ENCODE measurements at regions not wholly inside any gene's neighbourhood (a gene's known extent, or its start where the extent isn't known, plus 50 kb on each side); places are given as distances from the start of the nearest gene placed in this dataset.
"Not testable (repeated sequence)": the region's sequence is repeated elsewhere in the genome, so short reads cannot be mapped to it uniquely, and the experiment has no call there.

DNA sequence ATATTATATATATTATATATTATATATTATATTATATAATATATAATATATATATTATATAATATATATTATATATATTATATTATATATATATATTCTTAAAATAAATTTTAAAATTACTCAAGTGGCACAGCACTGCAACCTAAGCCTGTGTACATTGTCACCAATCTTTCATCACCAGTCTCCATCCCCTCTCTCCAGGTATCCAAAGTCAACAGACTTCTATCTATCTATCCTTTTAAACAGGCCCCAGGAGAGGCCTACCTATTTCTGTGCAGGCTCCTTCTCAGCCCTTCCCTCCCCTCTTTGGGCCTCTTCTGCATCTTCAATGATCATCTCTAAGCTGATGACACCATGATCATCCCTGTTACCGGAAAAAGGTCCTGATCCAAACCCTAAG, 111.7 kb downstream of the RHOU start:
- Histone ChIP-seq H3K4me3 (ENCODE audit: low read length in 2 of 2) (no peak overlapping the region), H3K27me3 (ENCODE audit: control insufficient read depth in 2 of 2, insufficient read depth in 2 of 2, low read length in 2 of 2) (no peaks in the 10 kb centered on the region), H3K9me3 (ENCODE audit: control insufficient read depth in 2 of 2, low read length in 2 of 2) (no peaks in the 10 kb centered on the region), H3K27ac (ENCODE audit: low read depth in 2 of 2, low read length in 2 of 2) (no peak overlapping the region), H3K36me3 (ENCODE audit: control insufficient read depth in 2 of 2, insufficient read depth in 2 of 2, low read length in 2 of 2) (no peaks in the 10 kb centered on the region), H3K9ac (ENCODE audit: low read depth in 1 of 2, low read length in 2 of 2) (no peak overlapping the region), H3K4me1 (ENCODE audit: control insufficient read depth in 2 of 2, insufficient read depth in 2 of 2, low read length in 2 of 2) (peaks cover 20 to 38% of the 10 kb centered on the region in 2 donors)

GRCh38 chr1:228847451-228847850, 112.2 kb downstream of the RHOU start:
- H3K27ac ChIP-seq (ENCODE audit: low read depth in 2 of 2, low read length in 2 of 2) = peak overlapping the region in 1 of 2 donors; percentile 9
- H3K27me3 ChIP-seq (ENCODE audit: control insufficient read depth in 2 of 2, insufficient read depth in 2 of 2, low read length in 2 of 2); H3K9me3 ChIP-seq (ENCODE audit: control insufficient read depth in 2 of 2, low read length in 2 of 2); H3K9ac ChIP-seq (ENCODE audit: low read depth in 1 of 2, low read length in 2 of 2); H3K4me3 ChIP-seq (ENCODE audit: low read length in 2 of 2); H3K36me3 ChIP-seq (ENCODE audit: control insufficient read depth in 2 of 2, insufficient read depth in 2 of 2, low read length in 2 of 2): not testable (repeated sequence)
- peaks cover 23 to 41% of the 10 kb centered on the region in 2 donors for H3K4me1 ChIP-seq (ENCODE audit: control insufficient read depth in 2 of 2, insufficient read depth in 2 of 2, low read length in 2 of 2)

GRCh38 chr1:228848406-228848805, 113.1 kb downstream of the RHOU start:
- no peaks in the 10 kb centered on the region for H3K9me3 ChIP-seq (ENCODE audit: control insufficient read depth in 2 of 2, low read length in 2 of 2)
- H3K27ac ChIP-seq (ENCODE audit: low read depth in 2 of 2, low read length in 2 of 2) = peak overlapping the region; percentile 48 to 70
- H3K27me3 ChIP-seq (ENCODE audit: control insufficient read depth in 2 of 2, insufficient read depth in 2 of 2, low read length in 2 of 2) = no peaks in the 10 kb centered on the region
- H3K36me3 ChIP-seq (ENCODE audit: control insufficient read depth in 2 of 2, insufficient read depth in 2 of 2, low read length in 2 of 2) = no peaks in the 10 kb centered on the region
- H3K4me1 ChIP-seq (ENCODE audit: control insufficient read depth in 2 of 2, insufficient read depth in 2 of 2, low read length in 2 of 2) = peaks cover 23 to 44% of the 10 kb centered on the region in 2 donors
- H3K4me3 ChIP-seq (ENCODE audit: low read length in 2 of 2) = no peak overlapping the region
- H3K9ac ChIP-seq (ENCODE audit: low read depth in 1 of 2, low read length in 2 of 2) = no peak overlapping the region

- Histone ChIP-seq H3K4me3 (ENCODE audit: low read length in 2 of 2) (peak overlapping the region in 1 of 2 donors; percentile 14), H3K9ac (ENCODE audit: low read depth in 1 of 2, low read length in 2 of 2) (no peak overlapping the region), H3K27ac (ENCODE audit: low read depth in 2 of 2, low read length in 2 of 2) (peak overlapping the region; percentile 50 to 70)
Observed at GRCh38 chr1:228849011-228849541, 113.8 kb downstream of the RHOU start.

DNA sequence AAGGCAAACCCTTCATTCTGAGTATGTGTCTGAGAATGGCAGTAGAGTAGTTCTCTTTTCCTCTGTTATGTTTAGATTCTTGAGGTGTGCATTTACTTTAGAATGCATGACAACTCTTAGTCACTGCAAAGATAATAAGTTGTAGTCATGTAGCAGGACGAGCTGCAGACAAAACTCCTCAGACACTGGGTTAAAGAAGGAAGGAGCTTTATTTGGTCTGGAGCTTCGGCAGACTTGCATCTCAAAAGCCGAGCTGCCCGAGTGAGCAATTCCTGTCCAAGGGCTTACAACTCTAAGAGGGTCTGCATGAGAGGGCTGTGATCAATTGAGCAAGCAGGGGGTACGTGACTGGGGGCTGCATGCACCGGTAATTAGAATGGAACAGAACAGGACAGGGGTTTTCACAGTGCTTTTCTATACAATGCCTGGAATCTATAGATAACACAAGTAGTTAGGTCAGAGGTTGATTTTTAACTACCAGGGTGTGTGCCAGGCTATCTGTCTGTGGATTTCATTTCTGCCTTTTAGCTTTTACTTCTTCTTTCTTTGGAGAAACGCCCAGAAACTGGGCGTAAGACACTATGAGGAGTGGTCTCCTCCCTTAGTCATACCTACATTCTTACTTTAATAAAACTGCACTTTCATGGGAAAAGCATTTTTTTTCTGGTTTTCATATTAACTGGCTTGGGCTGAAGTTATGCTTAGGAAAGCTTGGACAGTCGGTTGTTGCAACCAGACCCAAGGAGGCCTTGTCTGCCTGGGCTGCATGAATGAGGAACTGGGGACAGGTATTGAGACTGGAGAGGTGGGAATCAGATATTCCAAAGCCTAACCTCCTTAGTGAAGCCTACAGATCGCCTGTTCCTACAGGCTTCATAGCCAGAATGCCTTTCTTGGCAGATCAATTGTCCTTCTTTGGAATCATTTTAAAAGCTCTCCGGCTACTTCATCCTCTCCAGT, 115.1 kb downstream of the RHOU start:
- Histone ChIP-seq H3K36me3 (ENCODE audit: control insufficient read depth in 2 of 2, insufficient read depth in 2 of 2, low read length in 2 of 2) (no peaks in the 10 kb centered on the region), H3K27me3 (ENCODE audit: control insufficient read depth in 2 of 2, insufficient read depth in 2 of 2, low read length in 2 of 2) (no peaks in the 10 kb centered on the region), H3K27ac (ENCODE audit: low read depth in 2 of 2, low read length in 2 of 2) (peak overlapping the region; percentile 74 to 80), H3K9ac (ENCODE audit: low read depth in 1 of 2, low read length in 2 of 2) (peak overlapping the region in 1 of 2 donors; percentile 28), H3K9me3 (ENCODE audit: control insufficient read depth in 2 of 2, low read length in 2 of 2) (no peaks in the 10 kb centered on the region), H3K4me3 (ENCODE audit: low read length in 2 of 2) (no peak overlapping the region), H3K4me1 (ENCODE audit: control insufficient read depth in 2 of 2, insufficient read depth in 2 of 2, low read length in 2 of 2) (peaks cover 23 to 44% of the 10 kb centered on the region in 2 donors)

More at GRCh38 chr1:228849011-228849541, 113.8 kb downstream of the RHOU start:
- Histone ChIP-seq H3K27me3 (ENCODE audit: control insufficient read depth in 2 of 2, insufficient read depth in 2 of 2, low read length in 2 of 2) (no peaks in the 10 kb centered on the region), H3K4me1 (ENCODE audit: control insufficient read depth in 2 of 2, insufficient read depth in 2 of 2, low read length in 2 of 2) (peaks cover 23 to 44% of the 10 kb centered on the region in 2 donors), H3K36me3 (ENCODE audit: control insufficient read depth in 2 of 2, insufficient read depth in 2 of 2, low read length in 2 of 2) (no peaks in the 10 kb centered on the region), H3K9me3 (ENCODE audit: control insufficient read depth in 2 of 2, low read length in 2 of 2) (no peaks in the 10 kb centered on the region)

- Histone ChIP-seq H3K9me3 (ENCODE audit: control insufficient read depth in 2 of 2, low read length in 2 of 2) (no peaks in the 10 kb centered on the region), H3K36me3 (ENCODE audit: control insufficient read depth in 2 of 2, insufficient read depth in 2 of 2, low read length in 2 of 2) (no peaks in the 10 kb centered on the region), H3K4me1 (ENCODE audit: control insufficient read depth in 2 of 2, insufficient read depth in 2 of 2, low read length in 2 of 2) (peaks cover 23 to 44% of the 10 kb centered on the region in 2 donors), H3K4me3 (ENCODE audit: low read length in 2 of 2) (no peak overlapping the region), H3K9ac (ENCODE audit: low read depth in 1 of 2, low read length in 2 of 2) (no peak overlapping the region), H3K27ac (ENCODE audit: low read depth in 2 of 2, low read length in 2 of 2) (peak overlapping the region; percentile 74 to 80), H3K27me3 (ENCODE audit: control insufficient read depth in 2 of 2, insufficient read depth in 2 of 2, low read length in 2 of 2) (no peaks in the 10 kb centered on the region)
Observed at GRCh38 chr1:228851193-228851592, 115.9 kb downstream of the RHOU start.

- peak overlapping the region in 1 of 2 donors; percentile 74 for H3K27ac ChIP-seq (ENCODE audit: low read depth in 2 of 2, low read length in 2 of 2)
- H3K9ac ChIP-seq (ENCODE audit: low read depth in 1 of 2, low read length in 2 of 2) = no peak overlapping the region
- no peaks in the 10 kb centered on the region for H3K9me3 ChIP-seq (ENCODE audit: control insufficient read depth in 2 of 2, low read length in 2 of 2)
- H3K27me3 ChIP-seq (ENCODE audit: control insufficient read depth in 2 of 2, insufficient read depth in 2 of 2, low read length in 2 of 2) = no peaks in the 10 kb centered on the region
- H3K4me1 ChIP-seq (ENCODE audit: control insufficient read depth in 2 of 2, insufficient read depth in 2 of 2, low read length in 2 of 2) = peaks cover 23 to 44% of the 10 kb centered on the region in 2 donors
- H3K36me3 ChIP-seq (ENCODE audit: control insufficient read depth in 2 of 2, insufficient read depth in 2 of 2, low read length in 2 of 2) = no peaks in the 10 kb centered on the region
- H3K4me3 ChIP-seq (ENCODE audit: low read length in 2 of 2) = no peak overlapping the region
Observed at GRCh38 chr1:228851618-228852017, 116.3 kb downstream of the RHOU start.

GRCh38 chr1:228852024-228852423, 116.7 kb downstream of the RHOU start:
- Histone ChIP-seq H3K36me3 (ENCODE audit: control insufficient read depth in 2 of 2, insufficient read depth in 2 of 2, low read length in 2 of 2) (no peaks in the 10 kb centered on the region), H3K4me3 (ENCODE audit: low read length in 2 of 2) (no peak overlapping the region), H3K4me1 (ENCODE audit: control insufficient read depth in 2 of 2, insufficient read depth in 2 of 2, low read length in 2 of 2) (peaks cover 23 to 44% of the 10 kb centered on the region in 2 donors), H3K27ac (ENCODE audit: low read depth in 2 of 2, low read length in 2 of 2) (peak overlapping the region in 1 of 2 donors; percentile 74), H3K9ac (ENCODE audit: low read depth in 1 of 2, low read length in 2 of 2) (no peak overlapping the region), H3K9me3 (ENCODE audit: control insufficient read depth in 2 of 2, low read length in 2 of 2) (no peaks in the 10 kb centered on the region), H3K27me3 (ENCODE audit: control insufficient read depth in 2 of 2, insufficient read depth in 2 of 2, low read length in 2 of 2) (no peaks in the 10 kb centered on the region)

DNA sequence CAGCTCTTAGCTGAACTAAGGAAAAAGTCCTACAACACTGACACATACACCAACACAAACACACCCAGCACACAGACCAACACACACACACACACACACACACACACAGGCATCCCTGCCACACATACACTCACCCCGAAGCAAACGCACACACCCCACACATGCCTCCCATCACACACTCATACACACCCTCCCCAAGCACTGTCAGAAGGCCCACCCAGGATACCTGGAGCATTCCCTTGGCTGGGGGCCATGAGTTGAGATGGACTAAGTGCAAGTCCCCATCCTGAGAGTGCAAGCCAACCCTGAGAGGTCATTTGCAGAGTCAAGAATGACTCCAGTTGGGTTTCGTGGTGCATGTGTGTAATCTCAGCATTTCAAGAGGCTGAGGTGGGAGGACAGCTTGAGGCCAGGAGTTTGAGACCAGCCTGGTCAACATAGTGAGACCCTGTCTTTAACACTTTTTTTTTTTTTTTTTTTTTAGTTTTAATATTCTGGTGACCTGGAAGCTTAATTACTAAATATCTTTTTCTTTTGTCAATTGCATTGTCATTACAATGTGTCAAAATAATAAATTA, 117.3 kb downstream of the RHOU start:
- Histone ChIP-seq H3K27me3 (ENCODE audit: control insufficient read depth in 2 of 2, insufficient read depth in 2 of 2, low read length in 2 of 2) (no peaks in the 10 kb centered on the region), H3K4me1 (ENCODE audit: control insufficient read depth in 2 of 2, insufficient read depth in 2 of 2, low read length in 2 of 2) (peaks cover 23 to 44% of the 10 kb centered on the region in 2 donors), H3K4me3 (ENCODE audit: low read length in 2 of 2) (no peak overlapping the region), H3K27ac (ENCODE audit: low read depth in 2 of 2, low read length in 2 of 2) (no peak overlapping the region), H3K36me3 (ENCODE audit: control insufficient read depth in 2 of 2, insufficient read depth in 2 of 2, low read length in 2 of 2) (no peaks in the 10 kb centered on the region), H3K9ac (ENCODE audit: low read depth in 1 of 2, low read length in 2 of 2) (no peak overlapping the region), H3K9me3 (ENCODE audit: control insufficient read depth in 2 of 2, low read length in 2 of 2) (no peaks in the 10 kb centered on the region)

DNA sequence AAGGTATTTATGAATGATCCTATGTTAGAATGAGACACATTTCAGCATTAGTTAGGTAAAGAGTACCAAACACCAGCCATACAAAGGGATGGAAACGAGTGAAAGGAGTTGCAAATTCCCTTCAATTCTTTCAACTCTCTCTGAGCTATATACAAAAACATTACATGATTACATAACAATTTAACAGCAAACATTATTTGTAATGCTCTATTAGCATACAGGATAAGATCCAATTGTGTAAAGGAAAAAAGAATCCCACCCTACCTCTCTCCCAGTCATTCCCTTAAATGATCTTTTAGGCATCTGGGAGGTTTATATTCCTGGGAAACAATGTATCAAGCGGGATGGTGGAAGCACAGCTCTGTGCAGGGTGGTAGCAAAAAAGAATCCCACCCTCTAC, 117.9 kb downstream of the RHOU start:
- Histone ChIP-seq H3K9ac (ENCODE audit: low read depth in 1 of 2, low read length in 2 of 2) (no peak overlapping the region), H3K4me3 (ENCODE audit: low read length in 2 of 2) (no peak overlapping the region), H3K9me3 (ENCODE audit: control insufficient read depth in 2 of 2, low read length in 2 of 2) (no peaks in the 10 kb centered on the region), H3K36me3 (ENCODE audit: control insufficient read depth in 2 of 2, insufficient read depth in 2 of 2, low read length in 2 of 2) (no peaks in the 10 kb centered on the region), H3K27ac (ENCODE audit: low read depth in 2 of 2, low read length in 2 of 2) (no peak overlapping the region), H3K4me1 (ENCODE audit: control insufficient read depth in 2 of 2, insufficient read depth in 2 of 2, low read length in 2 of 2) (peaks cover 23 to 44% of the 10 kb centered on the region in 2 donors), H3K27me3 (ENCODE audit: control insufficient read depth in 2 of 2, insufficient read depth in 2 of 2, low read length in 2 of 2) (no peaks in the 10 kb centered on the region)
